HG02884 (cell line): ENCODE measurements at regions not wholly inside any gene's neighbourhood (a gene's known extent, or its start where the extent isn't known, plus 50 kb on each side); places are given as distances from the start of the nearest gene placed in this dataset.

Experiments used
- ATAC-seq: cut with Tn5 transposase; IDR thresholded peaks from one replicate; pipeline ENCODE4 v1.9.1; 2021; ENCODE audit warnings: mild to moderate bottlenecking, moderate library complexity; ENCODE audit not compliant: unreplicated experiment

DNA sequence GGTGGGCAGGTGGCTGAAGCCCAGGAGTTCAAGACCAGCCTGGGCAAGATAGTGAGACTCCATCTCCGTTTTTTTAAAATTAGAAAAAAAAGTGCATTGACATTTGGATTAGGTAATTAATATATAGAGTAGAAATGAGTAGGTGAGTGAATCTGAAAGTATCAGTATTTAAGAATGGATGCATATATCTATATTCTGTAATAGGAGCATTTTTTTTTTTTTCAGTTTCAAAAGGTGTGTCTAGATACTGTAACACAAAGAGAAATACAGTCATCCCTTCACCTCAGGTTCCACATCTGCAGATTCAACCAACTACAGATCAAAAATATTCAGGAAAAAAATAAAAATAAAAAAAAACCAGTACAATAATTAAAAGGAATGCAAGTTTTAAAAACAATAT, 50.8 kb downstream of the RBM27 start:
- ATAC-seq, result peak; percentile 81

DNA sequence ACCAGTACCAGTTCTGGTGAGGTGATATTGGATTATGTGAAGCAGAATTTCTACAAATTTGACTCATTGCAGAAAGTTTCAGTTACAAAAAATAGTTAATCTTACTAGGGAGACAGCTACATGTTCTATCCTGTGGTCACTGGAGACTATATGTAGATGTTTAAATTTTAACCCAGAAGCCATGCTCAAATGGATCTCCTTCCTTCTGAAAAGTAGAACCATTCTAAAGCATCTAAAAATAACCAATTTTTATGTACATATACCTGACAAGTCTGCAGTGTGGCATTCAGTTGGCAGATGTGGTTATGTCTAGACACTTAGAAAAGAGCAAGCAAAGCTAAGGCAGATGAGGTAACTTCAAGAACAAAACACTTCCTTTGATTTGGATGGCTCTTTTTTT, 65.5 kb upstream of the POU4F3 start:
- ATAC-seq, result no peak

DNA sequence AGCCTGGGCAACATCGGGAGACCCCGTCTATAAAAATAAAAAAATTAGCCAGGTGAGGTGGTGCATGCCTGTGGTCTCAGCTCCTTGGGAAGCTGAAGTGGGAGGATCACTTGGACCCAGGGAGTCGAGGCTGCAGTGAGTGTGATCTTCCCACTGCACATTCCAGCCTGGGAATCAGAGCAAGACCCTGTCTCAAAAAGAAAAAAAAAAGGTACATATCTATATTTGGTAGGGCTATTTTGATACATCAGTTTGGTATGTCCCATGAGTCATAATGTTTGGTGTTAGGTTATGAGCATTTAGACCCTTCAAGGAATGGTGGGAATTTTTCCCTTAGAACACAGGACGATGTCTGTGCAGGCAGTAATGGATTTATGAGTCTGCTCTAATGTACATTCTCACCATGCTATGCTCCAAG, 55.3 kb upstream of the POU4F3 start:
- no peak for ATAC-seq

DNA sequence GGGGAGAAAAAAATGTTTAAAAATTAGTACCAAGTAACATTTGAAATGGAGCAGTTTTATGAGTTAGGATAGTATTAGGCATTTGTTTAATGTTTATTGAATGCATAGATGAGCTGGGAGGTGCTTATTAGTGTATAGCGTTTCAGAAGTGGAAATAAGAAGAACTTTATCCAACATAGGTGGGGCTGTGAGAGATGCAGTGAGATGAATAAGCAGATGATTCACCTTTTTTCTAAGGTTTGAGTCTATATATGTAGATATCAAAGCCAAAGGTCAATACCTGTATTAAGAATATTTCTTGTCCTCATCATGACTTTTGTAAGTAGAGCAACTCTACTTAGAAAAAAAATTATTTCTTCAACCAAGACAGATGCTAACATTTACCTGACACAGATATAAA, 54.6 kb upstream of the POU4F3 start:
- ATAC-seq, result no peak
